NCI-H128 (cell line): ENCODE measurements at regions not wholly inside any gene's neighbourhood (a gene's known extent, or its start where the extent isn't known, plus 50 kb on each side); places are given as distances from the start of the nearest gene placed in this dataset.

Source experiments
- DNase-seq: peaks from one replicate; lab custom pipeline; 2025; ENCODE audit not compliant: unreplicated experiment; lab: John Stamatoyannopoulos, UW

DNA sequence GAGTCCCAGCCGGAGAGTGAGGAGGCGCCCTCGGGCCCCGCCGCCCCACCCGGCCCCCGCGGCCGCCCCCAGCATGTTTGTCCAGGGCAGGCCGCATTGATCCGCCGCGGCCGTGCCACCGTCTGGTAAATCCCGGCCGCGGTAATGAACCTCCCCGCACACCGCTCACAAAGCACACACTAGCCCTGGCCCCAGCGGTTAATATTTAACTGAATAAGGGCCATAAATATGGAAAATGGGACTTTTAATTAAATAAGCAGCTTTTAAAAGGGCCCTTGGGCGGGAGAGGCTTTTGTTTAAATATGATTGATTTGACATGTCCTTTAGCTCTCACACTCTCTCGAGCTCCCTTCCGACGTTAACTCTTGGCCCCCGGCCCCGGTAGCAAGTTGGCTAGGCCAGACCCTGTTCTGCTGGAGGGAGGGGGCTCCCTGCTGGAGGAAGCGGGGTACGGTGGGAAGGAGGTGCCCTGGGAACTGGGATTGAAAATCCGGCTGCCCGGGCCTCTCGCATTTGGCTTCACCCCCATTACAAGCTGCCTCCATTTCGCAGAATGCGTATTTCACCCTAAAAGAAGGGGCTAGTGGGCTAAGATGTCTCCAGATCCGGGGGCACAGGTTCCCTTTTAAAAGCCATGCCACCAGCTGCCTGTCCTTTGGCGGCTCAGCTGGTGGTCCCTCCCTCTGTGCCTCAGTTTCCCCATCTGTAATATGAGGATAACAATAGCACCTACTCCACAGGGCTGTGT lies 199.8 kb downstream of the RBM19 start:
- no peak for DNase-seq

DNA sequence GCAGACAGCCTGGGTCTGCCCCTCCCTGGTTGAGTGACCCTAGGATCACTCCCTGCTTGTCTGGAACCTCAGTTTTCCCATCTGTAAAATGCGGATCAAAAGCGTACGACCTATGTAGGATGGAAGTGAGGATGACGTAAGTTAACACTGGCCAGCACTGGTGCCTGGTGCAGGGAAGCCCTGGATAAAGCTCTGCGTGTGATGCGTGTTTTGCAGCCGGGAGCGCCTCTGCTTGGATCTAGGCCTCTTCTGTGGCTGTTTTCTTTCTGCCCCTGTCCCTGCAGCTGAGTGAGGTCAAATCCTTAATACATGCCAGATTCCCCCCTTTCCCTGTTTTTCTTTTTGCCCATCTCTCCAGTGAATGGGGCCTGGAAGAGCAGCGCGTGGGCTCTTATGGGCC lies 201.5 kb downstream of the RBM19 start:
- no peak for DNase-seq

GRCh38 chr12:113762882-113763816 lies 203.0 kb downstream of the RBM19 start:
- no peak for DNase-seq

DNA sequence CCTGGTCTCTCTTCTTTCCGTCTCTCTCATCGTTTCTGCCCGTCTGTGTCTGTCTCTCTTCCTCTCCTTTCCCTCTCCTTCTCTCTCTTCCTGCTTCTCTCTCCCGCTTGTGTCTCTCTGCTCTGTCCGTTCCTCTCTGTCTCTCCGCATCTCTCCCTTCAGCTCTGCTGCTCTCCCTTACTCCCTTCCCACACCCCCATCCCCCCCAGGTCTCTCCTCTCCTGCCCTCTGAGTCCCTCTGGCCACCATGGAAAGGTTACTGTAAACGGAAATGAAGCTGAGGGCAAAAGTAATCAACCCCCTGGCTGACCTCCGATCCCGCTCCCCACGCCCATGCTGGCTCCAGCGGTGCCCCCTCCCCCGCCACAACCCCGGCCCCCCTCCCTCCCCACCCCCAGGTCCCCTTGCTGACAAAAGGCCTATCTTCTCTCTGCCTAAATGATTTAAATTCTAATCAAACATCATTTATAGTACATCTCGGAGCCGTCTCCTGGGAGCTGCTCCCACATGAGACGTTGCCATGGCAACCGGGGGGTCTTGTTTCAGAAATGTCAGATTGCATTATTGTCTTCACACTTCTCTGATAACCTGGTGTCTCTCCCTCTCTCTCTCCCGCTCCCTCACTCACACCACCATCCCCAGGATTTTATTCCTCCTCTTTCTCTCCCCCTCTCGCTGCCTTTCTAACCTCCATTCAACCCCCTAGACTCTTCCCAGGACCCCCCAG lies 203.8 kb downstream of the RBM19 start:
- peak; percentile 3 for DNase-seq

GRCh38 chr12:113759135-113759534 lies 207.0 kb downstream of the RBM19 start:
- DNase-seq: no peak

GRCh38 chr12:113758165-113758924 lies 207.8 kb downstream of the RBM19 start:
- DNase-seq: no peak

DNA sequence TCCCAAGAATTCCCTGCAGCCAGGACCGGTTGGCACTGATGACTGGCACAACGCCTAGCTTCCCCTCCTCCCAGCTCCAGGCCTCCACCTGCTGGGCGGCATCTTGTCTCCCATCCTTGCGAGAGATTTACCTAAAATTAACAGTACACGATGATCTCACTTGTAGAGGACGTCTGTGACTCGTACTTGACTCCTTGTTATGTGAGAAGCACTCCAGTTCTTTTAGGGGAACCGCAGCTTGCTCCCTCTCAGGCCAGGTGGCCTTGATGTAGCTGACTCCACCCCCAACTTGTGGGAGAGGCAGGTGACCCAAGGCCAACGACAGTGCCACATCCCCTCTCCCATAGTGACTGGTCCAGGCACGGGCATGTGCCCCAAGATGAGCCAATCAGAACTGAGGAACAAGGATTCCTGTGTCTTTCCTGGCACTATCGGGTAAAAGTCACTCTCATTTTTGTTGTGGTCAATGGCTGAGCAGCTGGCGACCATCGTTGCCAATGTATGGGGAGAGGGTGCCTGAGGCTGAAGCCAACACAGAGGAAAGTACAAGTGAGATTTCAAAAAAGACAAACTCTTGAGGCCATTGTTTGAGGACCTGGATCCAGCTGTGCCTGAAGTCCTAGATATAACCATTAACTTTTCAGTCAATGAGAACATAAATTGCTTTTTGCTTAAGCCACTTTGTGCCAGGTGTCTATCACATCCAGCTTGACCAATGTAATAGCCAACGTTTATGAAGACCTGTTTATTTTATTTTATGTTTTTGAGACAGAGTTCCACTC lies 208.7 kb downstream of the RBM19 start:
- peak; percentile 23 for DNase-seq

DNA sequence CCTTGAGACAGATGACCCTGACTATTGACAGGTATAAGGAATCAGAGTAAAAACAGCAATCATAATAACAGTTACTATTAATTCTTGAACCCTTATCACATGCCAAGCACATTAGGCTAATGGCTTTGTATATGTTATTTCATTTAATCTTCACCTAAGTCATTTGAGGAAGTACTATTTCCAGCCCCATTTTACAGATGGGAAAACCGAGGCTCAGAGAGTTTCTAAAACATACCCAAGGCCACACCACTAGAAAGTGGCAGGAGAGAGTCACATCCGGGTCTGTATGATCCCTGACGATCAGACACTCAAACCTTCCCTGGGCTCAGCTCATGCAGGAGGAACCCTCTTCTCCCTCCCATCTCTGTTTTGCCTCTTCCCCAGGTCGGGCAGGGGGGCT lies 209.5 kb downstream of the RBM19 start:
- DNase-seq: no peak

DNA sequence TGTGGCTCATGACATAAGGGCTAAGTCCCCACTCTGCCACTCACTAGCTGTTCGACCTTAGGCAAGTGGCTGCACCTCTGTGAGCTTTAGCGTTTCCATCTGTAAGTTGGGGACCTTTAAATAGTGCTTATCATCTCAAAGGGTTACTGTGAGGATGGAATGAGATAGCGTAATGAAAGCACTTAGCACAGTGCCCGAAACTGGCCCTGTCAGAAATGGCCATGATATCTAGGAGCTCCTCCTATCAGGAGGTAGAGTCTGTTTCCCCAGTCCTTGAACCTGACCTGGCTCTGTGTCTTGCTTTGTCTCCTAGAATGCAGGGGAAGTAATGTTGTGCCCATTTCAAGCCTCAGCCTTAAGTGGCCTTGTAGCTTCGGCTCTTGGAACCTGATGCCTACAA lies 211.0 kb downstream of the RBM19 start:
- no peak for DNase-seq

- DNase-seq: no peak
These were observed 214.6 kb downstream of the RBM19 start for GRCh38 chr12:113751513-113751912.

- no peak for DNase-seq
These were observed 216.7 kb downstream of the RBM19 start for GRCh38 chr12:113749433-113749815.

GRCh38 chr12:113748707-113749432 lies 217.3 kb downstream of the RBM19 start:
- DNase-seq: no peak

DNA sequence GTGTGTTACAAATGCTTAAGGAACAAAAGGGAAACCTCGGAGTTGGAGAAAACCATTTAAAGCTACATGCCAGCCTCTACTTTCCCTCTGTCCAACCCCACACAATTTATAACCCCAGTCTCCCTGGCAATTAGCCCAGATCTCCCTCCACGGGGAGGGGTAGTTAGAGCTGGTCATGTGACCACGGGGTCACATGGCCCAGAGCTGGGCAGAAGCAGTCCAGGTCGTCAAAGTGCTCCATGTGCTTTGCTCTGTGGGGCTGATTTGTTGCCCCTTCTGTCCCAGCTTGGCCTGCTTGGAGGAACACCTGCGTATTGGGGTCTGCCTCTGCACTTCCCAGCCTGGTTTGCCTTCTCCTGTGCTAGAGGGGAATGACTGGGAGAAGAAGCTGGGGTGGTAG lies 219.1 kb downstream of the RBM19 start:
- DNase-seq: no peak

GRCh38 chr12:113744802-113745395 lies 221.2 kb downstream of the RBM19 start:
- no peak for DNase-seq

GRCh38 chr12:113742801-113743200 lies 223.3 kb downstream of the RBM19 start:
- no peak for DNase-seq

DNA sequence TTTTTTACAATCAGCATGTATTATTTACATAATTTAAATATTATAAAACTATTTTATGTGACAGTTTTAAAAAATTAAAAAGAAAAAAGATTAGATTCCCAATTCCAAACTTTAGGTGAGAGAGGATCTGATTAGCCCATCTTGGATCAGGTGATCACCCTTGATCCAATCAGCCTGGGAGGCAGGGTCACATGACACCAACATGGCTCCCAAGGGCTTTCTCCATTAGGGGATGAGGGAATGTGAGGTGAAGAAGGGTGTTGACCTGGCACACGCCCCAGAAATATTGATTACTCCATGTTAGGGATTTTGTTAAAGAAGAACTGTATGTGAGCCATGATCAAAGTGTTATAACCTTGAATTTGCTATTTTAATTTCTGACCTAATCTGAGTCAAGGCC lies 225.4 kb downstream of the RBM19 start:
- DNase-seq: no peak

- DNase-seq: no peak
These were observed 231.0 kb downstream of the RBM19 start for GRCh38 chr12:113735131-113735530.

GRCh38 chr12:113734503-113734902 lies 231.6 kb downstream of the RBM19 start:
- no peak for DNase-seq

DNA sequence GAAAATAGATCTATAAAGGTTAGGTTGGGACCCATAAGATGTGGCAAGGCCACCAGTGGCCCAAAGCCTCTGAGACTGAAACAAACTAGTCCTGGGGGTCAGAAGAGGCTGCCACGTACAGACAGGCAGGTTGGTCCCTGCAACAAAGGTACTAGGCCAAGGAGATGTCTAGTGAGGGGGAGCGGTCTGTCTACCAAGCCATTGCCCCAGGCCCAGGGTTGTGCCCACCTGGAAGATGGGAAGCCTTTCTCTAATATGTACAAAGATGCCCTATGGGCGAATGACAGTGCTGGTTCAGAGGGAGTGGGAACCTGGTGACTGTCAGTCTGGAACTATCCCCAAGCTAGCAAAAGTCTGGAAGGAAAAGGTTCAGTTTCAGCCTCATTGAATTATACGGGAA lies 233.2 kb downstream of the RBM19 start:
- DNase-seq: no peak
